A673 (cell line): ENCODE measurements at regions not wholly inside any gene's neighbourhood (a gene's known extent, or its start where the extent isn't known, plus 50 kb on each side); places are given as distances from the start of the nearest gene placed in this dataset.

Source experiments
- EZH2 ChIP-seq: fragments of 200-600 bp; sonication (generic); IDR thresholded peaks from 2 replicates; pipeline ENCODE4 v1.6.1; 2017; ENCODE audit warnings: borderline replicate concordance, low read depth, mild to moderate bottlenecking, mixed read lengths, antibody characterized with exemption, low read length; ENCODE audit not compliant: poor library complexity, severe bottlenecking
- TF ChIP-seq, protein P1 (sequence below): fragments of 300-800, 200-600 bp; sonication (generic); conservative IDR thresholded peaks from 2 replicates; pipeline ENCODE4 v1.5.1; 2017; ENCODE audit warnings: low read depth, mild to moderate bottlenecking, antibody characterized with exemption, low read length, moderate library complexity, mixed read lengths

DNA sequence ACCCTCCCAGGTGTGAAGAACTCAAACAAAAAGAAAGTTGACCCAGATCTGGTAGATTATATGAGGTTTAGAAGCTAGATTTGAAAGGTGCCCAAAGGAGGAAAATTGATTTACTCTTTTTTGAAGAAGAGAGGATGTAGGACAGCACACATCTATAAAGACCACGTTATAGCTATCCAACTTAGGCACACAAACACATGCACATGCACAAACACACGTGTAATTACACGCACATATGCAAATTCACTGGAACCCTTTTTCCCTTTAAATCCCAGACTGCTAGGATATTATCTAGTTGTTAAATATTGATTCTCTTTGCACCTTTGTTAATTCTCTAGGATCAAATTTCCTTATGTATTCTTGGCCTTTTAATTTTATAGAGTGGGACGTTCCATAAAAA is 272.8 kb upstream of the TBX18 start:
- TF ChIP-seq, protein P1, sequence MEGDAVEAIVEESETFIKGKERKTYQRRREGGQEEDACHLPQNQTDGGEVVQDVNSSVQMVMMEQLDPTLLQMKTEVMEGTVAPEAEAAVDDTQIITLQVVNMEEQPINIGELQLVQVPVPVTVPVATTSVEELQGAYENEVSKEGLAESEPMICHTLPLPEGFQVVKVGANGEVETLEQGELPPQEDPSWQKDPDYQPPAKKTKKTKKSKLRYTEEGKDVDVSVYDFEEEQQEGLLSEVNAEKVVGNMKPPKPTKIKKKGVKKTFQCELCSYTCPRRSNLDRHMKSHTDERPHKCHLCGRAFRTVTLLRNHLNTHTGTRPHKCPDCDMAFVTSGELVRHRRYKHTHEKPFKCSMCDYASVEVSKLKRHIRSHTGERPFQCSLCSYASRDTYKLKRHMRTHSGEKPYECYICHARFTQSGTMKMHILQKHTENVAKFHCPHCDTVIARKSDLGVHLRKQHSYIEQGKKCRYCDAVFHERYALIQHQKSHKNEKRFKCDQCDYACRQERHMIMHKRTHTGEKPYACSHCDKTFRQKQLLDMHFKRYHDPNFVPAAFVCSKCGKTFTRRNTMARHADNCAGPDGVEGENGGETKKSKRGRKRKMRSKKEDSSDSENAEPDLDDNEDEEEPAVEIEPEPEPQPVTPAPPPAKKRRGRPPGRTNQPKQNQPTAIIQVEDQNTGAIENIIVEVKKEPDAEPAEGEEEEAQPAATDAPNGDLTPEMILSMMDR, result no peak
- no peak for TF ChIP-seq EZH2
